ENCODE measurements at regions not wholly inside any gene's neighbourhood (a gene's known extent, or its start where the extent isn't known, plus 50 kb on each side); places are given as distances from the start of the nearest gene placed in this dataset.

DNA sequence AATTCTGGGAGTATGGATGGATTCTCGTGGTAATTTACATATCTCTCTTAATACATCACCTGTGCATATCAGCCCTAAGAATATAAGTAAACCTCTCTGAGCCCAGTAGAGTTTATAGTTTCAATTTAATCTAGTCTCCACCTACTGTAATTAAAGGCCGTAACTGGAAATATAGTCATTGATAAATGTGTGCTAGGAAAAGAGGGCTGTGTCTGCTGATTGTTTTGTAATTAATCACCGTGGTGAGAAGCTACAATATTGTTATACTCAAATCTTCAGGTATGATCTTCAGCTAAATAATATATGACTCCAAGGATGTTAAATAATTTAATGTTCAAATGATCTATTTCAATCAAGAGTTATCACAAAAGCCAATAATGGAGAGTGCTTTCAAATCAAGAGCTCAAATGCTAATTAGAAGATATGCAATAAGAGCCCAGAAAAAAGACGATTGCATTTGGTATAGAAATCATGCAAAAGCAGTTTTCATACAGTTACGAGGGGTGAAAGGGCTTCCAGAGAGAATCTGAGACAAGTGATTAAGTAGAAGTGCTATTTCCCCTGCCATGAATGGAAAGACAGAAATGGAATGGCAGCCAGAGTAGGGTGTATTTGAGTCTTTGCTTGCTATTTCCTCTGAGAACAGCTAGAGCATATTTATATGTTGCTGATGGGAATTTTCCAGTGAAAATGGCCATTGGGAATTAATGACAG is 1134.3 kb downstream of the NCAM2 start:
- ChIA-PET POLR2A (ENCODE audit: low non-redundant PET) (no interaction called here), CTCF (interaction anchor here (0.6 to 0.7 kb wide), 2 partner anchors 403 to 1498 kb away, joined by 3 read pairs; no protein-coding TSS in a partner anchor)
- H3K27ac ChIP-seq = no peak overlapping the region
- TF ChIP-seq, protein P1, sequence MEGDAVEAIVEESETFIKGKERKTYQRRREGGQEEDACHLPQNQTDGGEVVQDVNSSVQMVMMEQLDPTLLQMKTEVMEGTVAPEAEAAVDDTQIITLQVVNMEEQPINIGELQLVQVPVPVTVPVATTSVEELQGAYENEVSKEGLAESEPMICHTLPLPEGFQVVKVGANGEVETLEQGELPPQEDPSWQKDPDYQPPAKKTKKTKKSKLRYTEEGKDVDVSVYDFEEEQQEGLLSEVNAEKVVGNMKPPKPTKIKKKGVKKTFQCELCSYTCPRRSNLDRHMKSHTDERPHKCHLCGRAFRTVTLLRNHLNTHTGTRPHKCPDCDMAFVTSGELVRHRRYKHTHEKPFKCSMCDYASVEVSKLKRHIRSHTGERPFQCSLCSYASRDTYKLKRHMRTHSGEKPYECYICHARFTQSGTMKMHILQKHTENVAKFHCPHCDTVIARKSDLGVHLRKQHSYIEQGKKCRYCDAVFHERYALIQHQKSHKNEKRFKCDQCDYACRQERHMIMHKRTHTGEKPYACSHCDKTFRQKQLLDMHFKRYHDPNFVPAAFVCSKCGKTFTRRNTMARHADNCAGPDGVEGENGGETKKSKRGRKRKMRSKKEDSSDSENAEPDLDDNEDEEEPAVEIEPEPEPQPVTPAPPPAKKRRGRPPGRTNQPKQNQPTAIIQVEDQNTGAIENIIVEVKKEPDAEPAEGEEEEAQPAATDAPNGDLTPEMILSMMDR (conservative IDR thresholded peaks at IDR 0.05; ENCODE audit: low read depth) = no peak
- no peak for DNase-seq (ENCODE audit: low spot score)

DNA sequence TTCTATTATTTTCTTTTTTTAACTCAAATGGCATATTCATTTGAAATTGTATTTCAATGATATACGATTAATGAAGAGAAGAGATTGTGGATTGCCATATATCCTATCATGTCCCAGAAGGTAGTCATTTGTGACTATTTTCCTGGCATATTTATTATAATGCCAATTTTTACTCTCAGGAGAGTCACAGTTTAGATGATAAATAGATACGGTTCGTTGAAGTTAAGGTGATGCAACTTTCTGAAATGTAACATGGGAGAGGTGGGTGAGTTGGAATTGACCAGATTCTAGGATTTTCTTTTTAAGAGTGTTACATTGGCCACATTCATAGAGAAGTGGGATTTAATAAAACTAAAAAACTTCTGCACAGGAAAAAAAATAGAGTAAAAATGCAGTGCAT is 1138.5 kb downstream of the NCAM2 start:
- H3K27ac ChIP-seq = no peak overlapping the region
- ChIA-PET POLR2A (ENCODE audit: low non-redundant PET) (no interaction called here), CTCF (no interaction called here)
- no peak for DNase-seq (ENCODE audit: low spot score)
- TF ChIP-seq, protein P1 (conservative IDR thresholded peaks at IDR 0.05; ENCODE audit: low read depth) = no peak

DNA sequence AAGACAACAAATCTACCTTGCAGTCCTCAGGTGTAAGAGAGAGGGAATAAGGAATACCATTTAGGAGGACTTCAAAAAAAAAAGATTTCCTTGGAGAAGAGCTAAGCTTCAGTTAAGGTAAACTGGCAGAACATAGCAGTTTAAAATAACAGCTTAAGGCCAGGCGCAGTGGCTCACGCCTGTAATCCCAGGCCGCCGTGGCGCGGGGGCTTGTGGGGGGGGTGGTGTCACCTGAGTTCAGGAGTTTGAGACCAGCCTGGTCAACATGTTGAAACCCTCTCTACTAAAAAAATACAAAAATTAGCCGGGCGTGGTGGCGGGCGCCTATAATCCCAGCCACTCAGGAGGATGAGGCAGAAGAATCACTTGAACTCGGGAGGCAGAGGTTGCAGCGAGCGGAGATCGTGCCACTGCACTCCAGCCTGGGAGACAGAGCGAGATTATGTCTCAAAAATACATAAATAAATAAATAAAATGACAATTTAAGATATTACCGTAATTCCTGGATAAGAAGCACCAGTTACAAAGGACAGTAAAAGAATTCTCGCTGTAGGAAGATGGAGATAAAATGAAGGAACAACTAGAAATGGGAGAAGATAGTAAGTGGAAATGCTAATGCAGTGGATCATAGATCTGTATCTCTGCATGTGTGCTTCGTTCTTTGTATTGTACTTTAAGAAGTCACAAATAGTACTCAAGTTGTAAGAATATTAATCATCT is 1140.2 kb downstream of the NCAM2 start:
- TF ChIP-seq, protein P1 (conservative IDR thresholded peaks at IDR 0.05; ENCODE audit: low read depth) = no peak
- ChIA-PET CTCF (interaction anchor here (0.6 kb wide), 2 partner anchors 19 to 37 kb away, joined by 3 read pairs; no protein-coding TSS in a partner anchor), POLR2A (ENCODE audit: low non-redundant PET) (no interaction called here)
- DNase-seq (ENCODE audit: low spot score) = no peak
- no peak overlapping the region for H3K27ac ChIP-seq

DNA sequence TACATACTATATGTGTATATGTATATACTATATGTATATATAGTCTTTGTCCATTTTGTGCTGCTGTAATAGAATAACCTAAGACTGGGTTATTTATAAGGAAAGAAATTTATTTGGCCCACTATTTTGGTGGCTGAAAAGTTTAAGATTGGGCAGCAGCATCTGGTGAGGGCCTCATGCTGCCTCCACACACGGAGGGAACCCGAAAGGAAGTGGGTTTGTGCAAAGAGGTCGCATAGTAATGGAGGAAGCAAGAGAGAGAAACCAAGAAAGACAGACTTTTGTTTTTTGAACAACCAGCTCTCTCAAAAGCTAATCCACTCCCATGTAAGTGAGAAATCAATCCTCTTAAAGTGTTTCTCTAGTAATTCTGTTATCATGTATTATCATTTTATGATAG is 1147.3 kb downstream of the NCAM2 start:
- no peak for DNase-seq (ENCODE audit: low spot score)
- CTCF ChIA-PET = no interaction called here
- POLR2A ChIA-PET (ENCODE audit: low non-redundant PET) = no interaction called here
- TF ChIP-seq, protein P1 (conservative IDR thresholded peaks at IDR 0.05; ENCODE audit: low read depth) = no peak
- no peak overlapping the region for H3K27ac ChIP-seq

DNA sequence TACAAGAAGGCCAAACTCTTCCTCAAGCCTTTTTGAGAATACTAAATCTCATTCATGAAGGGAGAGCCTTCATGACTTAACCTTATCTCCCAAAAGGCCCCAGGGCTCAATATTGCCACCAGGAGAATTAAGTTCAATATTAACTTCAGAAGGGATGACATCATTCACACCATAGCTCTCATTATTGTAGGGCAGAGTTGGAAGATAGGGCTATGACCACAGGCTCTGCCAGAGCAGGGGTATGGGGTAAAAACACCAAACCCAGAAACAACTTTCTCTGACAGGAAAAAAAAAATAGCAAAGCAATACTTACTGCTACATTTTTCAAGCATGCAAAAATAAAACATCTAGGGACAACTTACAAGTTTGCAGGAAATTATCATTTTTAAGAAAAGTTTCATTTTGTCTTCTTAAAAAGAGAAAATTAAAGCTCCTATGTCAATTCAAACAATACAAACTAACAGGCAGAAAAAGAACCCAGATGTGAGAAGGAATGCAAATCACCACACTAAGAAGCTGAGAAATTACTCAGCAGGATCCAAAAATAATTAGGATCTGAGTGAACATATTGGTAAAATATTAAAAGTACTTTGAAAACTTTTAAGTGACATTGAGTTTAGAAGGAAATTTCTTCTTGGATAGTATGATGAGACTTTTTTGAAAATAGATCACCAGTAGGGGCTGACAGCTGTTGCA is 1156.5 kb downstream of the NCAM2 start:
- no peak overlapping the region for H3K27ac ChIP-seq
- ChIA-PET POLR2A (ENCODE audit: low non-redundant PET) (no interaction called here), CTCF (no interaction called here)

DNA sequence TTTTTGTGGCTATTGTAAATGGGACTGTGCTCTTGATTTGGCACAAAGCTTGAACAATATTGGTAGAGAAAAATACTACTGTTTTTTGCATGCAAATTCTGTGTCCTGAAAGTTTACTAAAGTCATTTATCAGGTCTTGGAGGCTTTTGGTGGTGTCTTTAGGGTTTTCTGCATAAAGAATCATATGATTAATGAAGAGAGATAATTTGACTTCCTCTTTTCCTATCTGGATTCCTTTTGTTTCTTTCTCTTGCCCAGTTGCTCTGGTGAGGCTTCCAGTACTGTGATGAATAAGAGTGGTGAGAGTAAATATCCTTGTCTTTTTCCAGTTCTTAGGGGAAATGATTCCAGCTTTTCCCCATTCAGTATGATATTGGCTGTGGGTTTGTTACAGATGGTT is 1166.7 kb downstream of the NCAM2 start:
- CTCF ChIA-PET = interaction anchor here (0.6 kb wide), 1 partner anchor 9 kb away, joined by 4 read pairs; no protein-coding TSS in a partner anchor
- H3K27ac ChIP-seq = no peak overlapping the region
- TF ChIP-seq, protein P1 (conservative IDR thresholded peaks at IDR 0.05; ENCODE audit: low read depth) = no peak
- DNase-seq (ENCODE audit: low spot score) = no peak
- POLR2A ChIA-PET (ENCODE audit: low non-redundant PET) = no interaction called here

More for the DNA sequence above, 1156.5 kb downstream of the NCAM2 start:
- TF ChIP-seq, protein P1 (conservative IDR thresholded peaks at IDR 0.05; ENCODE audit: low read depth) = no peak
- no peak for DNase-seq (ENCODE audit: low spot score)
